Fibroblast of skin of back (primary cell): ENCODE measurements at regions not wholly inside any gene's neighbourhood (a gene's known extent, or its start where the extent isn't known, plus 50 kb on each side); places are given as distances from the start of the nearest gene placed in this dataset.
"Not testable (repeated sequence)": the region's sequence is repeated elsewhere in the genome, so short reads cannot be mapped to it uniquely, and the experiment has no call there.

Experiments used
- DNase-seq: peaks from one replicate; pipeline ENCODE4 v3.0.0-alpha.2; 2013

DNA sequence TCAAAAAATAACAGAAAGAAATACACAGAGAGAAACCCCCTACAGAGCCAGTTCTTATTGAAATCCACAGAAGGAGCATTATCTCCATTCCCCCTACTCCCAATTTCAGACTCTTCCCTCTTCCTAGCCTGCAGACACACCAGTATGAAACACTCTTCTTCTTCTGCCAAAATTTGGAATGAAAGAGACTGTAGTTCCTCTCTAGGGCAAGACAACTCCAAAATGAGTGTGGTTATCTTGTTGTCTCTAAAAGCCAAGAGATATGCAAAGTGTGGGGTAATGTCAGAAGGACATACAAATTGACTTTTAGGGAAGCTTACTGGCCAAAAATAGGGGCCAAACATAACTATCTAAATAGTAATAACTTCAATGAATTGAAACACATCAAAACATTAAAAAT, 337.1 kb upstream of the SETBP1 start:
- DNase-seq = no peak

DNA sequence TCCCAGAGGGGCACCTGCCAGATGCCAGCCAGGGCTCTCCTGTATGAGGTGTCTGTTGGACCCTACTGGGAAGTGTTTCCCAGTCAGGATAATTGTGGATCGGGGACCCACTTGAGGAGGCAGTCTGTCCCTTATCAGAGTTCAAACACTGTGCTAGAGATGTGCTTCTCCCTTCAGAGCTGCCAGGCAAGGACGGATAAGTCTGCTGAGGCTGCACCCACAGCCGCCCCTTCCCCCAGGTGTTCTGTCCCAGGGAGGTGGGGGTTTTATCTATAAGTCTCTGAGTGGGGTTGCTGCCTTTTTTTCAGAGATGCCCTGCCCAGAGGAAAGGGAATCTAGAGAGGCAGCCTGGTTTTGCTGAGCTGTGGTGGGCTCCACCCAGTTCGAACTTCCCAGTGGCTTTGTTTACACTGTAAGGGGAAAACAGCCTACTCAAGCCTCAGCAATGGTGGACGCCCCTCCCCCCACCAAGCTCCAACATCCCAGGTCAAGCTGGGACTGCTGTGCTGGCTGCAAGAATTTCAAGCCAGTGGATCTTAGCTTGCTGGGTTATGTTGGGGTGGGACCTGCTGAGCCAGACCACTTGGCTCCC, 324.0 kb upstream of the SETBP1 start:
- no peak for DNase-seq

DNA sequence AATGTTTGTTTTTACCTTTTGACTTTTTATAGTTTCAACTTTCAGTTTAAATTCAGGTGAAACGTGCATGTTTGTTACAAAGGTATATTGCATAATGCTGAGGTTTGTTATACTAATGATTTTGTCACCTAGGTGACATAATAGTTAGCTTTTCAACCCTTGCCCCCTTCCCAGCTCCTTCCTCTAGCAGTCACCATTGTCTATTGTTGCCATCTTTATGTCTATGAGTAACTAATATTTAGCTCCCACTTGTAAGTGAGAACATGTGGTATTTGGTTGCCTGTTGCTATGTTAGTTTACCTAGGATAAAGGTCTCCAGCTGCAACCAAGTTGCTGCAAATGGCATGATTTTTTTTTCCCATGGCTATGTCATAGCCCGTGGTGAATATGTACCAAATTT, 322.3 kb upstream of the SETBP1 start:
- no peak for DNase-seq

DNA sequence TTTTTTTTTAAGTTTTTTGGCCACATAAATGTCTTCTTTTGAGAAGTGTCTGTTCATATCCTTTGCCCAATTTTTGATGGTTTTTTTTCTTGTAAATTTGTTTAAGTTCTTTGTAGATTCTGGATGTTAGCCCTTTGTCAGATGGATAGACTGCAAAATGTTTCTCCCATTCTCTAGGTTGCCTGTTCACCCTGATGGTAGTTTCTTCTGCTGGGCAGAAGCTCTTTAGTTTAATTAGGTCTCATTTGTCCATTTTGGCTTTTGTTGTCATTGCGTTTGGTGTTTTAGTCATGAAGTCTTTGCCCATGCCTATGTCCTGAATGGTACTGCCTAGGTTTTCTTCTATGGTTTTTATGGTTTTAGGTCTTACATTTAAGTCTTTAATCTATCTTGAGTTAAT, 320.9 kb upstream of the SETBP1 start:
- DNase-seq = not testable (repeated sequence)

DNA sequence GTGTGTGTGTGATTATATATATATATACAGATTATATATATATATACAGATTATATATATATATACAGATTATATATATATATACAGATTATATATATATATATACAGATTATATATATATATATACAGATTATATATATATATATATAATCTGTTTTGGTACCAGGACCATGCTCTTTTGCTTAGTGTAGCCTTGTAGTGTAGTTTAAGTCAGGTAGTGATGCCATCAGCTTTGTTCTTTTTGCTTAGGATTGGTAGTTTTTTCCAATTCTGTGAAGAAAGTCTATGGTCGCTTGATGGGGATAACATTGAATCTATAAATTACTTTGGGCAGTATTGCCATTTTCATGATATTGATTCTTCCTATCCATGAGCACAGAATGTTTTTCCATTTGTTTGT, 318.5 kb upstream of the SETBP1 start:
- DNase-seq = not testable (repeated sequence)

DNA sequence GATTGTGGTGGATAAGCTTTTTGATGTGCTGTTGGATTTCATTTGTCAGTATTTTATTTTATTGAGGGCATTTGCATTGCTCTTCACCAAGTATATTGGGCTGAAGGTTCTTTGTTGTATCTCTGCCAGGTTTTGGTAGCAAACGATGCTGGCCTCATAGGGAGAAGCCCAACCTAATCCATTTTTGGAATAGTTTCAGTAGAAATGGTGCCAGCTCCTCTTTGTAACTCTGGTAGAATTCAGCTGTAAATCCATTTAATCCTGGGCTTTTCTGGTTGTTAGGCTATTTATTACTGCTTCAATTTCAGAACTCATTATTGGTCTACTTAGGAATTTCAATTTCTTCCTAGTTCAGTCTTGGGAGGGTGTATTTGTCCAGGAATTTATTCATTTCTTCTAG, 309.8 kb upstream of the SETBP1 start:
- DNase-seq = no peak

DNA sequence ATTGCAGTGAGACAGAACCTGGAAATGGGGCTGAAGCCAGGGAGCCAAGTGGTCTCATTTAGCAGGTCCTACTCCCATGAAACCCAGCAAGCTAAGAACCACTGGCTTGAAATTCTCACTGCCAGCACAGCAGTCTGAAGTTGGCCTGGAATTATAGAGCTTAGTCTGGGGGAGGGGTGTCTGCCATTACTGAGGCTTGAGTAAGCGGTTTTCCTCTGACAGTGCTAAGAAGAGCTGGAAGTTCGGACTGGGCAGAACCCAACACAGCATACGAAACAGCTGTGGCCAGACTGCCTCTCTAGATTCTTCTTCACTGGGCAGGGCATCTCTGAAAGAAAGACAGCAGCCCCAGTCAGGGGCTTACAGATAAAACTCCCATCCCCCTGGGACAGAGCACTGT, 305.7 kb upstream of the SETBP1 start:
- no peak for DNase-seq

DNA sequence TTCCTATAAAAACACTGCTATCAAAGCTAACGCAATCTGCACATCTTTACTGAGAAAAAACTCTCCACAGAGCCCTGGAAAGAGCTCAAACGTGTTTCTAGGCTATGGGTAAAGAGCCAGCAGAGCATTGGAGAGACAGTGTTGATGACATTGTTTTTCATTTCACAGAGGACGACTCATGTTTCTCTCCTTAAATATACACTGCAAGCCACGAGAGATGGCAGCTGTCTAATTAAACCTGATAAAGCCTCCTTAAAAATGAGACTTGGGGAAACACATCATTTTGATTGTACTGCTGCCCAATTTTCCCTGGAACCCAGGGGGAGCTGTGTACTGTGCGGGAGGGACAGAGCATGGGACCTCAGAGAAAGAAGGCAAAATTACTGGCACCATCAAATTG, 294.3 kb upstream of the SETBP1 start:
- DNase-seq = no peak

DNA sequence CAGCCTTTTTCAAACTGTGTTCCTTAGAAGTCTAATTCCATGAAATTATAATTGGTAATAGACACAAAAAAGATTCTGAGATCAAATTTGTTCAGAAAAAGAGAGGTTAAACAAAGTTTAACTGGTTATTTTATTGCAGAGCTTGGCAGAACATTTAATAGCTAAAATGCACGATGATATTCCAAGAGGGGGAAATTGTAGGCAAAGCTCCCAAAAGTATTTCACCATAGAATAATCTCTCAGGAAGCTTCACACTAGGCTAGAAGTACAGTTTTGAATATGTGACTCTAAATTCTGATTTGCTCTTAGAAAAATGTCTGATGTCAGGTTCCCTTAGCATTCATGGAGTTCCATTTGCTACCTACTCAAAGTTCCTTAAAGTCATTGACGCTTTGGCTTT, 292.4 kb upstream of the SETBP1 start:
- no peak for DNase-seq

DNA sequence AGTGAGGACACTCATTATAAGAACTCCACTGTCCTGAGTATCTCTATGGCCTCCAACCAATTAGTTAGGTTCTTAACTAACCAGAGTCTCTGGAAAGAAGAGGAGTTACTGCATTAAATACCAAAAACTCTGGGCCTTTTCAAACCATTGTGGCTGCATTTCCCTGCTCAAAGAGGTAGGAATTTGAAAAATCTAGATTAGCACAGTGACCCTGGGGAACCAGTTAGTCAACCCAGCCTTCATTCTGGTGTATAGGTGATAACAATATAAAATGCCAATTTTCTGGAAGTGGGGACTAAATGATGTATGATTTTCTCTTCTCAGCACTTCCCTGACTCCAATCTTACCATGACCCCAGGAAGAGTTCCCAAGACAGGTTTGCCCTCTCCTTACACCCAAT, 287.8 kb upstream of the SETBP1 start:
- DNase-seq = no peak

DNA sequence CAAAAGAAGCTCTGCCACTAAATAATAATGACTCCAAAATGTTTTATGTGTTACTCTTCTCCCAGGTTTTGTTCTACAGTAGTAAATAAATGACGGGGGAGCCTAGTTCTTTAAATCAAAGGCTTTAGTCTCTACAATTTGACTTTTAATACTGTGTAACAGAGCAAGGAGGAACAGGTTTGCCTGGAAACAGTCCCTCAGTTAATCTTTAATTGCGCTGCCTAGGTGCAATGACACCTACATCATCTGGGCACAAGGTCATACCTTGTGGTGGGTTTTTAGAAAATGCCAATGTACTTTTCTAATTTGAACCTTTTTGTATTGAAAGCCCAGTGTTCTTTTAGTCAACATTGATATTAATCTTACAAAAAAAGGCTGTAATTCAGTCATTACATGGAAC, 287.3 kb upstream of the SETBP1 start:
- DNase-seq = no peak

DNA sequence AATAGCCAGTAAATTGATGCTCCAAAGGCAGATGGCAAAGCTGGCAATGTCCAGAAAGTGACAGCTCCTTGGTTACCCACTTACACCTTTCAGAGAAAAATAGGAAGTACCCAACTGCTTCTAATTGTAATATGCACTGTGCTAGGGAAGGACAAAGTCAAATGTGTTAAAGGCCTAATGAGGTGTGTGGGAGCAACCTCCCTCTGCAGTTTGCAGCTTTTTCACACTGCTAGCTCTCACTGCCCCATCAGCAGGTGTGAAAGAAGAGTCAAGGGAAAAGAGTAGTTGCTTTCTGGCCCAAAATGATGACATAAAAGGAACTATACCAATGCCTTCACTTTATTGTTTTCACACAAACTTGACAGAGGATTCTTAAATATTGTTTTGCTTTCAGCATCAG, 284.1 kb upstream of the SETBP1 start:
- DNase-seq = no peak

DNA sequence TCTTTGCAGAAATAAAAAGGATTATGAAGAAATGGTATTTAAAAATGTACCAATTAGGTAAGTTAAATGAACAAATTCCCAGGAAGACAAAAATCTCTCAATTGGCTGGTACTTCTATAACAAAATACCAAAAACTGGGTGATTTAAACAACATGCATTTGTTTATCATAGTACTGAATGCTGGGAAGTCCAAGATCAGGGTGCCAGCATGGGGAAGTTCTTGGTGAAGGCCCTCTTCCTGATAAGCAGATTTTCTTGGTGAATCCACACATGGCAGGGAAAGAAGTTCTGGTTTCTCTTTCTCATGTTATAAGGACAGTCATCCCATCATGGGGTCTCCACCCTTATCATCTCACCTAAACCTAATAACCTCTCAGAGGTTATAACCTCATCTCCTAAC, 271.6 kb upstream of the SETBP1 start:
- DNase-seq = no peak

DNA sequence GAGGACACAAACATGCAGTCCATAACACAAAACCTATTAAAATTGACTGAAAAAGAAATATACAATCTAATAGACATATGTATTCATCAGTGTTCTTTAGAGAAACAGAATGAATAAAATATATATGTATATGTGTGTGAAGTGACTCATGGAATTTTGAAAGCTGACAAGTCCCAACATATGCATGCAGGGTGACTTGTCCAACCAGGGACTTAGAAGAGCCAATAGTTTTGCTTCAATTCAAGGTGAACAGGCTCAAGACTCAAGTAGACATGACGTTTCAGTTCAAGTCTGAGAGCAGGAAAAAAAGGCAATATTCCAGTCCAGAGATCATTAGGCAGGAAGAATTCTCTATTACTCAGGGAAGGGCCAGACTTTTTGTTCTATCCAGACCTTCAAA, 271.2 kb upstream of the SETBP1 start:
- peak; percentile 10 for DNase-seq

DNA sequence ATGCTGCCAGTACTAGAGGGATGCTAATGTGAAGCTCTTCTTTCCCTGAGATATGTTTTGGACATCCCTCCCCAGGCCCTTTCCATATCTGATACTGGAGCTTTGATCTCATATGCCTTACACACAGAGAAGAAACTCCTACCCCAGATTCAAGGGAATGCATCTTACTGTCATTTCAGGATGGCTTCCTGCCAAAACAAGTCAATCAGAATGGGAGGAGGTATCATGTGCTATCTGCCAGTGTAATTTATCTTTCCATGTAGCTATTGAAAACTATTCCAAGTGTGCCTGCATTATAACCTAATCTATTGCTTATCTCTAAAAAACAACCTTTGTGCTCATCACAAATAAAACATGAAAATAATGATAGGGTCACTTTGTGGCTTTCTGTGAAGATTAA, 269.9 kb upstream of the SETBP1 start:
- DNase-seq = peak; percentile 3

DNA sequence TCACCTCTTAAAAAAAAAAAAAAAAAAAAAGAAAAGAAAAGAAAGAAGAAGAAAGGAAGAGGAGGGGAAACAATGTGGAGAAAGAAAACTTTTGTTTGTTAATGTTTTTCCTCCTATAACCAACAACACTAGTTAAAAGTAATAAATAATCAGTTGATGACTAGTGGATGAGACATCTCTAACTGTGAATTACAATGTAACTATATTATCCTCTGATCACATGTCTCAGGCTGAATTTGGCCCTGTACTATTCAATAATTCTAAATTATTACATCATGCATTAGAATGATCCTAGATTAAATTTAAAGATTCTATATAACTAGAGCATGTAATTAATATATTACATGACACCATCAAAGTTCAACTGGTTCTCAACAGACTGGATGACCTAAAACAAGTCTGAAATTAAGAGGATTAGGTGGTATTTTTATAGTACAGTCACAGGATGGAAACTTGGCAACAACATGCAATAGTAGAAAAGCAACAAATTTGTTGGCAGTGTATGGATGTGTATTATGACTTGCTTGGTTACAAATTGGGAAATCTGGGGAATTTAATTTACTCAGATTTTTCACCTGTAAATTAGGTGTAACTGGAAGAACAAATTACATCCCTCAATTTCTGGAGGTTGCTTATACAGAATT, 269.3 kb upstream of the SETBP1 start:
- peak; percentile 5 for DNase-seq

DNA sequence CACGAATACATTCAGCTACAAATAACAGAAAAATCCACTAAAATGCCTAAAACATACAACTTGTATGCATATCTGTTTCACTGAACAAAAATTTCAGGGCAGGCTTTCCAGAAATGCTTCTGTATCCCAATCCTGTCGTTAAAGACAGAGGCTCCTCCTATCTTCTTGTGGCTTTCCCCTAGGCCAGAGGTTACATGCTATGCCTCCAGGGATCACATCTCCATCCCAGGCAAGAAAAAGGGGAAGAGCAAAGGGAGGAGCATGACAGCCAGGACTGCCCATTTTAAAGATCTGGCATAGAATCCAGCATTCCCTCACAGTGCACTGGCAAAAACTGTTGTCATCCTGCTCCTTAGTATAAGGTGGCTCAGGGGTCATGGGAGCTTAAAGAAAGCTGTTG, 268.7 kb upstream of the SETBP1 start:
- DNase-seq = peak; percentile 9

DNA sequence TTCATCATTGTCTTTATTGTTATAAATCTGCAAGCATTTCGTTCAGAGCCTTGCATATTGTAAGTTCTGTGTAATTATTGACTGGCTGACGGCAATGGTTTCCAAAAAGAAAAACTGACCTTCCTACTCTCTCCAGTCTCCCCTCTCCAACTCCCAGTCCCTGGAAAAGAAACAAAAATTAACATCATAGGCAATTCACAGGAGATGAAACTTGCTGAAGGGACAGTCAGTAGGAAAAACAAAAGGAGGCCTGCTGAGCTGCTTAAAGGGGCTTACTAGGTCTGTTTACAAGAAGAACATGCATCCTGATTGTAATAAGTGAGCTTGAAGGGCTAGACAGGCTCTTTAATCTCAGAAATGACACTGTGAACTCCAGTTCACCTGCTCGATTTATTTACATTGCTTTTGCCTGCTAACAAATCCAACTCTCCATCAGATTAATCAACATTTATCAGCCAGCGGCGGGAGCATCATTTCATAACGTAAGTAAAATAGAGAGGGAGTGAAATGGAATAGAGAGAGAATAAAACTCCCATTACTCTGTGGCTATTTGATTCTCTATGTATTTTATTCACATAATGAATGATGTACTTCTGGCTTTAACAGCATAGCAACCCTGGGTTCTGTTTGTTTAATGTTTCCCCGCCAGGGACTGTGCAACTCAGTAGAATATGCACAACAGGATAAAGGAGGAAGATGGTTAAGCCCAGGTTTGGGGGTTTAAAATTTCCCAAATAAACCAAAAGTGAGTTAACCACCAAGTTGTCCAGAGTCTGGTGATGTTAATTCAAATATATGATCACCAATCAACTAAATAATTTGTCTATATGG, 256.7 kb upstream of the SETBP1 start:
- no peak for DNase-seq

DNA sequence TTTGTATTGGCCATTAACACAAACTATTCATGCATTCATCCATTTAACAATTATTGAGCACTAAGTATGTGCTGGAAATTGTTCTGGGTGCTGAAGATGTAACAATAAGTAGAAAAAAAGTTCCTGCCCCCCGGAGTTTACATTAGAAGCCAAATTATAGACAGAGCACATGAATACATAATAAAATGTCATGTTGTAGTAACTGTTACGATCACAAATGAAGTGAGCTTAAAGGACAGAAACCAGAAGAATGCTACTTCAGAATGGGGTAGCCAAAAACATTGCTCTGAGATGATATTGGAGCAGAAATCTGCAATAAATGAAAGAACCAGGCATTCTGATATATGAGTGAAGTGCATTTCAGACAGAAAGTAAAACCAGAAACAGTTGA, 256.0 kb upstream of the SETBP1 start:
- no peak for DNase-seq

DNA sequence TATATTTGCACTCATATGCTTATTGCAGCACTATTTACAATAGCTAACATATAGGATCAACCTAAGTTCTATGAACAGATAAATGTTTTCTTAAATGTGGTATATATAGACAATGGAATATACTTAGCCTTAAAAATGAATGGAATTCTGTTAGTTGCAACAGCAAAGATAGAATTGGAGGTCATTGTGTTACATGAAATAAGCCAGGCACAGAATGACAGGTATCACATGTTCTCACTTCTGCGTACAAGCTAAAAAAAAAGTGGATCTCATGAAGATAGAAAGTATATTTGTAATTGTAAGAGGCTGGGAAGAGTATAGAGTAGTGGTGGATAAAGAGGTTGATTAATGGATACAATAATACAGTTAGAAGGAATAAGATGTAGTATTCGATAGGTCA, 255.5 kb upstream of the SETBP1 start:
- DNase-seq = no peak

DNA sequence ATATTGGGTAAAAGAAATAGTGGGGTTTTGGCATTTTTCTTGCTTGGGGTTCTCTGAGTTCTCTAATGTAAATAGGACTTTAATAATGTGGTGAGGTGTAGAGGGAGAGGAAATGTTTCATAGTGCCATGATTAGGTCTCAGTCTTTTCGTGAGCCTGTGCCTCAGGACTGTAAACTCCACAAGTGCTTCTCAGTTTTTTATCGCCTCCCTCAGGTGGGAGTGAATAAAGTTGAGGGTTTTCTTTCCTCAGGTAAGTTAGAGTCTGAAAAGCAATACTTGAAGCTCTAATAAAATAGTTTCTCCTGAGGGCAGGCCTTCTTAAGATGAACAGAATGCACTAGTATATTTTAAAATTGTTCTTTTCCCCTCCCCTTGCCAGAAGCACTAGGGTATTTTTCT, 243.1 kb upstream of the SETBP1 start:
- DNase-seq = no peak

DNA sequence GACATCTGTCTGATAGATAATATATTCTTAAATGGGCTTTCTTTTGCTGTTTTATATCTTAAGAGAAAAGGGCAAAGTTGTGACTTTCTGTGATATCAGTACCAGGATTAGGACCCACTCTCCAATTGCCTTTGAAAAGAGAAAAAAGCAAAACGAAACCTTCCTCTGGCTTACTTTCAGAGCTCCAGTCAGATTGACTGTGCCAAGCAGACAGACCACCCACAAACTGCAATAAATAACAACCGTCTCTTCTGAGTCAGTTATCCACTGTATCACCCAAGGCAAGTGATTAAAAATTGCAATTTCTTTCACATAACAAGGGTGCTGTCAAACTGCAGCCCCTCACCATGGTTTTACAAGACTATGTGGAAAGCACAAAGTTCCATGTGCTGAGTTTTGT, 230.5 kb upstream of the SETBP1 start:
- no peak for DNase-seq

DNA sequence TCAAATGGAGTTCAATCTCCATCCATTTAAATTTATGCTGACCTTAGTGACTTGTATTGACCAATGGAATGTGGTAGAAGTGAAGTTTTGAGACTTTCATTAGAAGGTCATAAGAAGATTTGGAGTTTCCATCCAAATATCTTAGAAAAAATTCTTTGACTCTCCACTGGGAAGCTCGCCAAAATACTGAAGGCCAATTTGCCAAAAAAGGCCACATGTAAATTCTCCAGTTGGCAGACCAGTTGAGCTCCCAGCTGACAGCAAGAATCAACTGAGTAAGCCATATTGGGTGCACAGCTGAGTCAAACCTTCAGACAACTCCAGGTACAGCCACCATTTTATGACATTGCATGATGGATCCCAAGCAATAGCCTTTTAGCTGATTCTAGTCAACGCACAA, 228.3 kb upstream of the SETBP1 start:
- peak; percentile 41 for DNase-seq

DNA sequence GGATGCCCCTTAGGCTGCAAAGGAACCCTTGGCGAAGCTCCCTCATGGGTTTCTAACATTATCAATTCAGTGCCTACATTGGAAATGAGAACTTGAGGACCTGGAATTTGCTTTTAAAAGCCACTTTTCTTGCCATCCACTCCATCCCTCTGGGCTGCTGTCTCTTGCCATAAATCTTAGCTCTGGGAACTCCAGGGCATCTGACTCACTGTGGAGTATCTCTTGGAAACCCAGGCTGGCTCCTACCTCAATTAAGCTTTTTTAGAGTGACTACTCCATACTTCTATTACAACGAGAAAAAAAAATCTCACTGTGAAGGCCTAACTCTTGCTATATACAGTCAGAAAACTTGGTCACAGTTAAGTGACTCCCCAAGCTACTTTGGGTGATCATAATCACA, 227.2 kb upstream of the SETBP1 start:
- peak; percentile 43 for DNase-seq
